HEK293 (cell line): ENCODE measurements at regions not wholly inside any gene's neighbourhood (a gene's known extent, or its start where the extent isn't known, plus 50 kb on each side); places are given as distances from the start of the nearest gene placed in this dataset.
"Not testable (repeated sequence)": the region's sequence is repeated elsewhere in the genome, so short reads cannot be mapped to it uniquely, and the experiment has no call there.

Experiments used
- CTCF ChIA-PET: fragments of 350-600 bp; formaldehyde crosslinking; extraction: SDS; loops from one replicate; lab custom pipeline; 2021; ENCODE audit warnings: antibody characterized with exemption; lab: Yijun Ruan, JAX
- POLR2A ChIA-PET: fragments of 300-600 bp; formaldehyde crosslinking; extraction: SDS; loops from one replicate; lab custom pipeline; 2020; ENCODE audit warnings: antibody characterized with exemption, inconsistent platforms; lab: Yijun Ruan, JAX
- H3K27ac ChIP-seq: fragments of 200-500 bp; sonication (Bioruptor generic); 2 replicates; pipeline ENCODE4 v1.5.1; 2014; ENCODE audit warnings: low read depth, low read length, control low read depth, inconsistent platforms; ENCODE audit errors: extremely low read depth
- H3K36me3 ChIP-seq, 2 experiments: fragments of 200-500 bp in 1 of 2; sonication (Bioruptor generic) in 1 of 2; 1 replicate in 1 of 2; 2 replicates in 1 of 2; pipeline ENCODE4 v1.5.1; 2014 to 2017; ENCODE audit warnings: inconsistent platforms in 2 of 2, low read length in 2 of 2; ENCODE audit not compliant: control insufficient read depth in 2 of 2, insufficient read depth in 1 of 2
- H3K4me1 ChIP-seq: fragments of 200-500 bp; sonication (Bioruptor generic); 2 replicates; pipeline ENCODE4 v1.5.1; 2014; ENCODE audit warnings: mild to moderate bottlenecking, low read length, inconsistent platforms; ENCODE audit not compliant: control insufficient read depth, insufficient read depth
- H3K4me3 ChIP-seq: 2 replicates; pipeline ENCODE4 v1.5.1; 2011; ENCODE audit warnings: low read depth, mild to moderate bottlenecking, control low read depth, low read length, moderate library complexity
- H3K9me3 ChIP-seq: fragments of 200-500 bp; sonication (Bioruptor generic); 2 replicates; pipeline ENCODE4 v1.5.1; 2014; ENCODE audit warnings: low read depth, low read length, inconsistent platforms; ENCODE audit not compliant: control insufficient read depth, insufficient read depth
- AEBP2 ChIP-seq: fragments of 450-650 bp; formaldehyde crosslinking; IDR thresholded peaks from 2 replicates; pipeline ENCODE4 v1.5.1; 2016; ENCODE audit warnings: missing biosample characterization, missing genetic modification characterization, borderline replicate concordance
- BCL11B ChIP-seq: fragments of 450-650 bp; formaldehyde crosslinking; IDR thresholded peaks from 2 replicates; pipeline ENCODE4 v1.5.1; 2016; ENCODE audit warnings: low read depth, missing biosample characterization, missing genetic modification characterization
- GLI2 ChIP-seq: fragments of 450-650 bp; formaldehyde crosslinking; IDR thresholded peaks from 2 replicates; pipeline ENCODE4; 2017; ENCODE audit warnings: missing biosample characterization, missing genetic modification characterization, low read depth, borderline replicate concordance
- IKZF3 ChIP-seq: fragments of 450-650 bp; IDR thresholded peaks from 2 replicates; pipeline ENCODE4 v1.5.0; 2018; ENCODE audit warnings: missing biosample characterization, mild to moderate bottlenecking, missing genetic modification characterization, moderate library complexity
- KLF9 ChIP-seq: fragments of 450-650 bp; formaldehyde crosslinking; IDR thresholded peaks from 2 replicates; pipeline ENCODE4 v1.5.1; 2016; ENCODE audit warnings: missing biosample characterization, missing genetic modification characterization, low read depth
- MEIS1 ChIP-seq: sonication (generic); formaldehyde crosslinking; IDR thresholded peaks from 2 replicates; pipeline ENCODE4 v1.8.1; 2022; ENCODE audit warnings: missing genetic modification reagents, mild to moderate bottlenecking, borderline replicate concordance
- OVOL3 ChIP-seq: fragments of 450-650 bp; formaldehyde crosslinking; IDR thresholded peaks from 2 replicates; pipeline ENCODE4 v1.5.1; 2016; ENCODE audit warnings: missing biosample characterization, missing genetic modification characterization
- SP2 ChIP-seq: fragments of 450-650 bp; formaldehyde crosslinking; IDR thresholded peaks from 2 replicates; pipeline ENCODE4 v1.5.1; 2016; ENCODE audit warnings: missing biosample characterization, missing genetic modification characterization
- SP3 ChIP-seq: fragments of 450-650 bp; formaldehyde crosslinking; IDR thresholded peaks from 2 replicates; pipeline ENCODE4 v1.5.1; 2016; ENCODE audit warnings: missing biosample characterization, missing genetic modification characterization
- ZFP41 ChIP-seq: fragments of 450-650 bp; formaldehyde crosslinking; IDR thresholded peaks from 2 replicates; pipeline ENCODE4 v1.5.1; 2016; ENCODE audit warnings: missing biosample characterization, missing genetic modification characterization, borderline replicate concordance
- ZFP69B ChIP-seq: fragments of 450-650 bp; formaldehyde crosslinking; IDR thresholded peaks from 2 replicates; pipeline ENCODE4 v1.5.1; 2016; ENCODE audit warnings: missing biosample characterization, missing genetic modification characterization
- ZNF121 ChIP-seq: fragments of 450-650 bp; formaldehyde crosslinking; IDR thresholded peaks from 2 replicates; pipeline ENCODE4 v1.5.1; 2016; ENCODE audit warnings: missing biosample characterization, missing genetic modification characterization
- ZNF140 ChIP-seq: fragments of 450-650 bp; formaldehyde crosslinking; IDR thresholded peaks from 2 replicates; pipeline ENCODE4 v1.5.1; 2016; ENCODE audit warnings: missing biosample characterization, missing genetic modification characterization
- ZNF157 ChIP-seq: fragments of 450-650 bp; formaldehyde crosslinking; IDR thresholded peaks from 2 replicates; pipeline ENCODE4 v1.5.1; 2016; ENCODE audit warnings: missing biosample characterization, missing genetic modification characterization
- ZNF24 ChIP-seq: fragments of 450-650 bp; formaldehyde crosslinking; IDR thresholded peaks from 2 replicates; pipeline ENCODE4 v1.5.1; 2016; ENCODE audit warnings: missing biosample characterization, missing genetic modification characterization
- ZNF302 ChIP-seq: fragments of 450-650 bp; formaldehyde crosslinking; IDR thresholded peaks from 2 replicates; pipeline ENCODE4 v1.5.1; 2016; ENCODE audit warnings: missing biosample characterization, missing genetic modification characterization, low read depth
- ZNF571 ChIP-seq: fragments of 450-650 bp; formaldehyde crosslinking; IDR thresholded peaks from 2 replicates; pipeline ENCODE4 v1.5.0; 2017; ENCODE audit warnings: missing biosample characterization, missing genetic modification characterization
- ZNF664 ChIP-seq: fragments of 450-650 bp; formaldehyde crosslinking; IDR thresholded peaks from 2 replicates; pipeline ENCODE4 v1.5.1; 2016; ENCODE audit warnings: missing biosample characterization, missing genetic modification characterization
- ZNF777 ChIP-seq: fragments of 450-650 bp; formaldehyde crosslinking; IDR thresholded peaks from 2 replicates; pipeline ENCODE4 v1.5.1; 2017; ENCODE audit warnings: missing biosample characterization, missing genetic modification characterization, borderline replicate concordance
- ZNF837 ChIP-seq: fragments of 450-650 bp; formaldehyde crosslinking; IDR thresholded peaks from 2 replicates; pipeline ENCODE4 v1.5.1; 2016; ENCODE audit warnings: missing biosample characterization, missing genetic modification characterization
- TF ChIP-seq, protein P1 (sequence below): fragments of 450-650 bp; formaldehyde crosslinking; IDR thresholded peaks from 2 replicates; pipeline ENCODE4 v1.5.1; 2016; ENCODE audit warnings: missing biosample characterization, missing genetic modification characterization
- TF ChIP-seq, protein P2 (sequence below): fragments of 450-650 bp; formaldehyde crosslinking; IDR thresholded peaks from 2 replicates; pipeline ENCODE4 v1.5.1; 2016; ENCODE audit warnings: missing biosample characterization, missing genetic modification characterization
- TF ChIP-seq, protein P3 (sequence below): fragments of 450-650 bp; formaldehyde crosslinking; IDR thresholded peaks from 2 replicates; pipeline ENCODE4 v1.5.1; 2016; ENCODE audit warnings: missing biosample characterization, missing genetic modification characterization, borderline replicate concordance

DNA sequence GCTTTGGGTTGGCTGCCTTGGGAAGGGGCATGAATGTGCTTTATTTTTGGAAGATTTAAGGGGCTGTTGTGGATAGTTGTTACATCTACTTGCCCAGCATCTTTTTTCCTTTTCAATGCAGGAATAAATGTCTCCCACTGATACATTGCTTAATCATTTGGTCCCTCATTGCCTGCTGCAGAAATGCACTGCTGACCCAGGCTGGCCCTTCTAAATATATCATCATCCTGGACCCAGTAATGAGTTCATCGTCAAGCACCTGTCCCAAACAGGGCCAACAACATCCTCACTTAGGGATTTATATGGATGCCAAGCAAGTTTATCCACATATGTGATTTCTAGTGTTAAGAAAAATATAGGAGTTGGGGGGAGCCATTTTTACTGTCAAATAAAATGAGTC lies 67.2 kb downstream of the ASCL1 start:
- no peaks in the 10 kb centered on the region for H3K36me3 ChIP-seq
- H3K9me3 ChIP-seq: no peaks in the 10 kb centered on the region
- TF ChIP-seq ZFP41 (tag by site-specific recombination): no peak
- TF ChIP-seq ZNF664: no peak
- no peak for TF ChIP-seq SP3 (tag by site-specific recombination)
- no peak for TF ChIP-seq ZFP69B (tag by site-specific recombination)
- TF ChIP-seq ZNF777 (tag by site-specific recombination): no peak
- TF ChIP-seq OVOL3 (tag by site-specific recombination): no peak
- no peak for TF ChIP-seq ZNF157 (tag by site-specific recombination)
- TF ChIP-seq ZNF302 (tag by site-specific recombination): no peak
- TF ChIP-seq MEIS1: no peak
- no peak for TF ChIP-seq GLI2
- no peak for TF ChIP-seq ZNF837 (tag by site-specific recombination)
- TF ChIP-seq, protein P1, sequence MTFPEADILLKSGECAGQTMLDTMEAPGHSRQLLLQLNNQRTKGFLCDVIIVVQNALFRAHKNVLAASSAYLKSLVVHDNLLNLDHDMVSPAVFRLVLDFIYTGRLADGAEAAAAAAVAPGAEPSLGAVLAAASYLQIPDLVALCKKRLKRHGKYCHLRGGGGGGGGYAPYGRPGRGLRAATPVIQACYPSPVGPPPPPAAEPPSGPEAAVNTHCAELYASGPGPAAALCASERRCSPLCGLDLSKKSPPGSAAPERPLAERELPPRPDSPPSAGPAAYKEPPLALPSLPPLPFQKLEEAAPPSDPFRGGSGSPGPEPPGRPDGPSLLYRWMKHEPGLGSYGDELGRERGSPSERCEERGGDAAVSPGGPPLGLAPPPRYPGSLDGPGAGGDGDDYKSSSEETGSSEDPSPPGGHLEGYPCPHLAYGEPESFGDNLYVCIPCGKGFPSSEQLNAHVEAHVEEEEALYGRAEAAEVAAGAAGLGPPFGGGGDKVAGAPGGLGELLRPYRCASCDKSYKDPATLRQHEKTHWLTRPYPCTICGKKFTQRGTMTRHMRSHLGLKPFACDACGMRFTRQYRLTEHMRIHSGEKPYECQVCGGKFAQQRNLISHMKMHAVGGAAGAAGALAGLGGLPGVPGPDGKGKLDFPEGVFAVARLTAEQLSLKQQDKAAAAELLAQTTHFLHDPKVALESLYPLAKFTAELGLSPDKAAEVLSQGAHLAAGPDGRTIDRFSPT: no peak
- no peak for TF ChIP-seq ZNF24 (tag by site-specific recombination)
- no peak for TF ChIP-seq ZNF121 (tag by site-specific recombination)
- no peak overlapping the region for H3K4me3 ChIP-seq
- CTCF ChIA-PET: no interaction called here
- no peaks in the 10 kb centered on the region for H3K4me1 ChIP-seq
- POLR2A ChIA-PET: no interaction called here
- no peak overlapping the region for H3K27ac ChIP-seq

- H3K9me3 ChIP-seq, H3K27ac ChIP-seq, H3K36me3 ChIP-seq, CTCF ChIA-PET, H3K4me1 ChIP-seq, H3K4me3 ChIP-seq, POLR2A ChIA-PET: not testable (repeated sequence)
Measured at GRCh38 chr12:103026643-103027042, 69.2 kb downstream of the ASCL1 start.

GRCh38 chr12:103028881-103029639 lies 71.6 kb downstream of the ASCL1 start:
- ChIA-PET POLR2A (no interaction called here), CTCF (no interaction called here)
- H3K4me3 ChIP-seq: no peak overlapping the region
- no peak overlapping the region for H3K27ac ChIP-seq
- no peaks in the 10 kb centered on the region for H3K9me3 ChIP-seq
- H3K36me3 ChIP-seq: no peaks in the 10 kb centered on the region
- H3K4me1 ChIP-seq: no peaks in the 10 kb centered on the region
- TF ChIP-seq, protein P2, sequence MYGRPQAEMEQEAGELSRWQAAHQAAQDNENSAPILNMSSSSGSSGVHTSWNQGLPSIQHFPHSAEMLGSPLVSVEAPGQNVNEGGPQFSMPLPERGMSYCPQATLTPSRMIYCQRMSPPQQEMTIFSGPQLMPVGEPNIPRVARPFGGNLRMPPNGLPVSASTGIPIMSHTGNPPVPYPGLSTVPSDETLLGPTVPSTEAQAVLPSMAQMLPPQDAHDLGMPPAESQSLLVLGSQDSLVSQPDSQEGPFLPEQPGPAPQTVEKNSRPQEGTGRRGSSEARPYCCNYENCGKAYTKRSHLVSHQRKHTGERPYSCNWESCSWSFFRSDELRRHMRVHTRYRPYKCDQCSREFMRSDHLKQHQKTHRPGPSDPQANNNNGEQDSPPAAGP: no peak
- TF ChIP-seq KLF9: no peak
- TF ChIP-seq ZNF140 (tag by site-specific recombination): no peak
- no peak for TF ChIP-seq IKZF3 (tag by site-specific recombination)
- TF ChIP-seq, protein P3, sequence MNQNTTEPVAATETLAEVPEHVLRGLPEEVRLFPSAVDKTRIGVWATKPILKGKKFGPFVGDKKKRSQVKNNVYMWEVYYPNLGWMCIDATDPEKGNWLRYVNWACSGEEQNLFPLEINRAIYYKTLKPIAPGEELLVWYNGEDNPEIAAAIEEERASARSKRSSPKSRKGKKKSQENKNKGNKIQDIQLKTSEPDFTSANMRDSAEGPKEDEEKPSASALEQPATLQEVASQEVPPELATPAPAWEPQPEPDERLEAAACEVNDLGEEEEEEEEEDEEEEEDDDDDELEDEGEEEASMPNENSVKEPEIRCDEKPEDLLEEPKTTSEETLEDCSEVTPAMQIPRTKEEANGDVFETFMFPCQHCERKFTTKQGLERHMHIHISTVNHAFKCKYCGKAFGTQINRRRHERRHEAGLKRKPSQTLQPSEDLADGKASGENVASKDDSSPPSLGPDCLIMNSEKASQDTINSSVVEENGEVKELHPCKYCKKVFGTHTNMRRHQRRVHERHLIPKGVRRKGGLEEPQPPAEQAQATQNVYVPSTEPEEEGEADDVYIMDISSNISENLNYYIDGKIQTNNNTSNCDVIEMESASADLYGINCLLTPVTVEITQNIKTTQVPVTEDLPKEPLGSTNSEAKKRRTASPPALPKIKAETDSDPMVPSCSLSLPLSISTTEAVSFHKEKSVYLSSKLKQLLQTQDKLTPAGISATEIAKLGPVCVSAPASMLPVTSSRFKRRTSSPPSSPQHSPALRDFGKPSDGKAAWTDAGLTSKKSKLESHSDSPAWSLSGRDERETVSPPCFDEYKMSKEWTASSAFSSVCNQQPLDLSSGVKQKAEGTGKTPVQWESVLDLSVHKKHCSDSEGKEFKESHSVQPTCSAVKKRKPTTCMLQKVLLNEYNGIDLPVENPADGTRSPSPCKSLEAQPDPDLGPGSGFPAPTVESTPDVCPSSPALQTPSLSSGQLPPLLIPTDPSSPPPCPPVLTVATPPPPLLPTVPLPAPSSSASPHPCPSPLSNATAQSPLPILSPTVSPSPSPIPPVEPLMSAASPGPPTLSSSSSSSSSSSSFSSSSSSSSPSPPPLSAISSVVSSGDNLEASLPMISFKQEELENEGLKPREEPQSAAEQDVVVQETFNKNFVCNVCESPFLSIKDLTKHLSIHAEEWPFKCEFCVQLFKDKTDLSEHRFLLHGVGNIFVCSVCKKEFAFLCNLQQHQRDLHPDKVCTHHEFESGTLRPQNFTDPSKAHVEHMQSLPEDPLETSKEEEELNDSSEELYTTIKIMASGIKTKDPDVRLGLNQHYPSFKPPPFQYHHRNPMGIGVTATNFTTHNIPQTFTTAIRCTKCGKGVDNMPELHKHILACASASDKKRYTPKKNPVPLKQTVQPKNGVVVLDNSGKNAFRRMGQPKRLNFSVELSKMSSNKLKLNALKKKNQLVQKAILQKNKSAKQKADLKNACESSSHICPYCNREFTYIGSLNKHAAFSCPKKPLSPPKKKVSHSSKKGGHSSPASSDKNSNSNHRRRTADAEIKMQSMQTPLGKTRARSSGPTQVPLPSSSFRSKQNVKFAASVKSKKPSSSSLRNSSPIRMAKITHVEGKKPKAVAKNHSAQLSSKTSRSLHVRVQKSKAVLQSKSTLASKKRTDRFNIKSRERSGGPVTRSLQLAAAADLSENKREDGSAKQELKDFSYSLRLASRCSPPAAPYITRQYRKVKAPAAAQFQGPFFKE (tag by site-specific recombination): no peak
- TF ChIP-seq SP2 (tag by site-specific recombination): no peak
- TF ChIP-seq AEBP2 (tag by site-specific recombination): no peak
- TF ChIP-seq BCL11B (tag by site-specific recombination): no peak
- TF ChIP-seq ZNF571 (tag by site-specific recombination): no peak
